GM23338 (cell line): ENCODE measurements at regions not wholly inside any gene's neighbourhood (a gene's known extent, or its start where the extent isn't known, plus 50 kb on each side); places are given as distances from the start of the nearest gene placed in this dataset.

Experiments
- CREB1 ChIP-seq: fragments of 250-450 bp; sonication (Bioruptor Pico); IDR thresholded peaks from 2 replicates; pipeline ENCODE4 v1.5.0; 2020; ENCODE audit warnings: low read depth, mild to moderate bottlenecking, moderate library complexity
- CTCF ChIP-seq, 2 experiments: fragments of 200-600 bp in 1 of 2; sonication (generic) in 1 of 2; conservative IDR thresholded peaks; 2 replicates each; pipeline versions ENCODE4 v1.5.1 to v1.6.1; 2016 to 2017; ENCODE audit warnings: antibody characterized with exemption in 2 of 2, low read depth in 2 of 2, mild to moderate bottlenecking in 2 of 2, moderate library complexity in 1 of 2
- ETS1 ChIP-seq: IDR thresholded peaks from 2 replicates; pipeline ENCODE4 v1.6.1; 2016; ENCODE audit warnings: antibody characterized with exemption
- JUNB ChIP-seq: IDR thresholded peaks from one replicate; pipeline ENCODE4 v1.6.1; 2016; ENCODE audit warnings: antibody characterized with exemption; ENCODE audit not compliant: unreplicated experiment
- ZNF114 ChIP-seq: fragments of 250-450 bp; sonication (Bioruptor Pico); IDR thresholded peaks from 2 replicates; pipeline ENCODE4 v1.5.0; 2020; ENCODE audit warnings: mild to moderate bottlenecking, moderate library complexity
- ZNF462 ChIP-seq: fragments of 250-450 bp; sonication (Bioruptor Pico); IDR thresholded peaks from 2 replicates; pipeline ENCODE4 v1.5.0; 2020; ENCODE audit warnings: mild to moderate bottlenecking, moderate library complexity

GRCh38 chr13:76131551-76131950, 495.4 kb downstream of the LMO7 start (continued):
- TF ChIP-seq ZNF462 (CRISPR knock-in tag) = no peak
- TF ChIP-seq ETS1 = no peak
- TF ChIP-seq ZNF114 (CRISPR knock-in tag) = no peak
- no peak for TF ChIP-seq CREB1 (CRISPR knock-in tag)
- TF ChIP-seq JUNB = no peak
- TF ChIP-seq CTCF (conservative IDR thresholded peaks at IDR 0.05; ENCODE audit: low read depth in 2 of 2) = no peak
